HCT116 (cell line): ENCODE measurements at regions not wholly inside any gene's neighbourhood (a gene's known extent, or its start where the extent isn't known, plus 50 kb on each side); places are given as distances from the start of the nearest gene placed in this dataset.

Experiments
- EGR1 ChIP-seq: IDR thresholded peaks from 2 replicates; pipeline ENCODE4 v1.6.1; 2012; ENCODE audit warnings: low read depth
- EZH2 ChIP-seq: fragments of 200-600 bp; sonication (generic); IDR thresholded peaks from 2 replicates; pipeline ENCODE4 v1.6.1; 2017; ENCODE audit warnings: antibody characterized with exemption, mixed run types
- EZH2phosphoT487 ChIP-seq: fragments of 200-600 bp; IDR thresholded peaks from 2 replicates; pipeline ENCODE4 v1.6.1; 2018; ENCODE audit warnings: antibody characterized with exemption, borderline replicate concordance
- JUND ChIP-seq: IDR thresholded peaks from 2 replicates; pipeline ENCODE4 v1.6.1; 2012
- POLR2A ChIP-seq: IDR thresholded peaks from 2 replicates; pipeline ENCODE4 v1.7.0; 2011; ENCODE audit warnings: borderline replicate concordance; ENCODE audit not compliant: insufficient read depth, insufficient read length; ENCODE audit errors: extremely low read depth
- POLR2AphosphoS5 ChIP-seq: IDR thresholded peaks from 2 replicates; pipeline ENCODE4 v1.6.1; 2011; ENCODE audit warnings: mild to moderate bottlenecking, low read depth, low read length, moderate library complexity
- RAD21 ChIP-seq: IDR thresholded peaks from 2 replicates; pipeline ENCODE4 v1.6.1; 2012; ENCODE audit warnings: low read depth, mild to moderate bottlenecking
- TF ChIP-seq, protein P1 (sequence below), 3 experiments: fragments of 200-600 bp in 1 of 3; sonication (generic) in 1 of 3; IDR thresholded peaks in 2 of 3; conservative IDR thresholded peaks in 1 of 3; 2 replicates each; pipeline ENCODE4 v1.5.1; 2012 to 2017; ENCODE audit warnings: low read depth in 2 of 3, low read length in 2 of 3, antibody characterized with exemption in 1 of 3, borderline replicate concordance in 1 of 3, control low read depth in 1 of 3, mild to moderate bottlenecking in 1 of 3, mixed read lengths in 1 of 3, mixed run types in 1 of 3, moderate library complexity in 1 of 3; ENCODE audit not compliant: insufficient read depth in 1 of 3
- TF ChIP-seq, protein P2 (sequence below): IDR thresholded peaks from 2 replicates; pipeline ENCODE4 v1.6.1; 2012

DNA sequence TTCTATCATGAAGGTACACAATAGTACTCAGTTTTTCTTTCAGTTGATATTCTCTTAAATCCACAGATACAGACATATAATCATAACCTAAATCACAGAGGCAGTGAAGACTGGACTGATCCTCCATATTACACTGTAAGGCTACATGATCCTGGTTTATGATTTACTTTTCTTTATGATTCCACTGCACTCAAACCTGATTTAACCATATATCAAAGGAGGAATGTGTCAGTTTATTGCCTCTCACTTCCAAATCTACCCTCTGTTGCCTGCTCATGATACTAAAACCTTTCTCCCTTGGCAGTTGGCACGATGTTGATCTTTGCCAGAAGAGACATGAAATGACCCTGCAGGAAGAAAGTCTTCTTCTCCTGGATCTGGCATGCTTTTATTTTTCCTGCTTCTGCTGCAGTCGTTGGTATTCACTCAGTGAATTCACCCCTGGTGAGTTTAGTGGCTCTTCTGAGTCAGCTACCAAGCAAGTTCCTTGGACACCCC is 426.4 kb downstream of the MBD2 start:
- TF ChIP-seq JUND, result no peak
- no peak for TF ChIP-seq EZH2
- TF ChIP-seq POLR2AphosphoS5, result no peak
- TF ChIP-seq EZH2phosphoT487, result no peak
- TF ChIP-seq, protein P1, sequence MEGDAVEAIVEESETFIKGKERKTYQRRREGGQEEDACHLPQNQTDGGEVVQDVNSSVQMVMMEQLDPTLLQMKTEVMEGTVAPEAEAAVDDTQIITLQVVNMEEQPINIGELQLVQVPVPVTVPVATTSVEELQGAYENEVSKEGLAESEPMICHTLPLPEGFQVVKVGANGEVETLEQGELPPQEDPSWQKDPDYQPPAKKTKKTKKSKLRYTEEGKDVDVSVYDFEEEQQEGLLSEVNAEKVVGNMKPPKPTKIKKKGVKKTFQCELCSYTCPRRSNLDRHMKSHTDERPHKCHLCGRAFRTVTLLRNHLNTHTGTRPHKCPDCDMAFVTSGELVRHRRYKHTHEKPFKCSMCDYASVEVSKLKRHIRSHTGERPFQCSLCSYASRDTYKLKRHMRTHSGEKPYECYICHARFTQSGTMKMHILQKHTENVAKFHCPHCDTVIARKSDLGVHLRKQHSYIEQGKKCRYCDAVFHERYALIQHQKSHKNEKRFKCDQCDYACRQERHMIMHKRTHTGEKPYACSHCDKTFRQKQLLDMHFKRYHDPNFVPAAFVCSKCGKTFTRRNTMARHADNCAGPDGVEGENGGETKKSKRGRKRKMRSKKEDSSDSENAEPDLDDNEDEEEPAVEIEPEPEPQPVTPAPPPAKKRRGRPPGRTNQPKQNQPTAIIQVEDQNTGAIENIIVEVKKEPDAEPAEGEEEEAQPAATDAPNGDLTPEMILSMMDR (IDR thresholded peaks at IDR 0.05 in 2 of 3, conservative IDR thresholded peaks at IDR 0.05 in 1 of 3; ENCODE audit: borderline replicate concordance in 1 of 3, insufficient read depth in 1 of 3, low read depth in 2 of 3, low read length in 2 of 3), result no peak
- TF ChIP-seq, protein P2, sequence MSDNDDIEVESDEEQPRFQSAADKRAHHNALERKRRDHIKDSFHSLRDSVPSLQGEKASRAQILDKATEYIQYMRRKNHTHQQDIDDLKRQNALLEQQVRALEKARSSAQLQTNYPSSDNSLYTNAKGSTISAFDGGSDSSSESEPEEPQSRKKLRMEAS, result no peak
- TF ChIP-seq POLR2A, result no peak
- TF ChIP-seq RAD21, result no peak
- no peak for TF ChIP-seq EGR1
